ENCODE measurements at regions not wholly inside any gene's neighbourhood (a gene's known extent, or its start where the extent isn't known, plus 50 kb on each side); places are given as distances from the start of the nearest gene placed in this dataset.
A peak's percentile ranks its signal among the peaks of the same experiment; 100 is the strongest.

- peak; percentile 27 for DNase-seq
- Histone ChIP-seq H3K4me3 (ENCODE audit: low read depth, low read length) (no peak overlapping the region), H3K27me3 (no peaks in the 10 kb centered on the region), H3K4me1 (no peaks in the 10 kb centered on the region; the same call in 1 of the 2 replicates), H3K9me3 (no peaks in the 10 kb centered on the region), H3K36me3 (no peaks in the 10 kb centered on the region)
- TF ChIP-seq, protein P1, sequence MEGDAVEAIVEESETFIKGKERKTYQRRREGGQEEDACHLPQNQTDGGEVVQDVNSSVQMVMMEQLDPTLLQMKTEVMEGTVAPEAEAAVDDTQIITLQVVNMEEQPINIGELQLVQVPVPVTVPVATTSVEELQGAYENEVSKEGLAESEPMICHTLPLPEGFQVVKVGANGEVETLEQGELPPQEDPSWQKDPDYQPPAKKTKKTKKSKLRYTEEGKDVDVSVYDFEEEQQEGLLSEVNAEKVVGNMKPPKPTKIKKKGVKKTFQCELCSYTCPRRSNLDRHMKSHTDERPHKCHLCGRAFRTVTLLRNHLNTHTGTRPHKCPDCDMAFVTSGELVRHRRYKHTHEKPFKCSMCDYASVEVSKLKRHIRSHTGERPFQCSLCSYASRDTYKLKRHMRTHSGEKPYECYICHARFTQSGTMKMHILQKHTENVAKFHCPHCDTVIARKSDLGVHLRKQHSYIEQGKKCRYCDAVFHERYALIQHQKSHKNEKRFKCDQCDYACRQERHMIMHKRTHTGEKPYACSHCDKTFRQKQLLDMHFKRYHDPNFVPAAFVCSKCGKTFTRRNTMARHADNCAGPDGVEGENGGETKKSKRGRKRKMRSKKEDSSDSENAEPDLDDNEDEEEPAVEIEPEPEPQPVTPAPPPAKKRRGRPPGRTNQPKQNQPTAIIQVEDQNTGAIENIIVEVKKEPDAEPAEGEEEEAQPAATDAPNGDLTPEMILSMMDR (IDR thresholded peaks at IDR 0.05; ENCODE audit: low read depth, low read length): peak; percentile 69
Observed at GRCh38 chr4:112765317-112765974, 128.5 kb downstream of the LARP7 start.

DNA sequence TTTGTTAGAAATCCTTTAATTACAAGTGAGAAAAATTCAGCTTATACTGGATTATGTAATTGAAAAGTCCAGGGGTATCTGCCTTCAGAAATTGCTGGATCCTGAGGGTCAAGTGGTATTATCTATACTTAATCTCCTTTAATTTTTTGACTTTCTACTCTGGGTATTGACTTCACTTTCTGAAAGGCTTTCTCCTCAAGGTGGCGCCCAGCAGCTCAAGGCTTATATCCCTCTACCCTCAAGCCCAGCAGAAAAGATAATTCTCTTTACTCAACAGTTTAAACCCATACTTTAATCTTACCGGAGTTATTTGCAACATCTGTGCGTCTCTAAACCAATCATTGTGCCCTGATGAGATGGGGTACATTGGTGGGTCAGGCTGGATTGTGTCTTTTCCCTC lies 129.5 kb downstream of the LARP7 start:
- H3K9me3 ChIP-seq: no peaks in the 10 kb centered on the region
- H3K36me3 ChIP-seq: no peaks in the 10 kb centered on the region
- DNase-seq: peak; percentile 27

DNA sequence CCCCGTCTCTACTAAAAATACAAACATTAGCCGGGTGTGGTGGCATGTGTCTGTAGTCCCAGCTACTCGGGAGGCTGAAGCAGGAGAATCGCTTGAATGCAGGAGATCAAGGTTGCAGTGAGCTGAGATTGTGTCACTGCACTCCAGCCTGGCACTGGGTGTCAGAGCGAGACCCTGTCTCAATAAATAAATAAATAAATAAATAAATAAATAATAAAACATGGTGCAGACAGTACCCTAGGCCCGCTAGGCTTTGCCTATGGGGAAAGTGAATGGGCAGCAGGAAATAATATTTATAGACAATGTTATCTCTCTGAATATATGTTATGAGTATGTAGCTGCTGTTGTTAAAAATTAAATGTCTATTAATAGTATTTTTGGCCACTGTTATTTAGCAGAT lies 130.4 kb downstream of the LARP7 start:
- H3K27me3 ChIP-seq: no peaks in the 10 kb centered on the region
- H3K36me3 ChIP-seq: no peaks in the 10 kb centered on the region
- no peaks in the 10 kb centered on the region for H3K9me3 ChIP-seq
- peaks cover 7% of the 10 kb centered on the region for H3K4me1 ChIP-seq
- no peak overlapping the region for H3K4me3 ChIP-seq (ENCODE audit: low read depth, low read length)
- no peak for DNase-seq
- TF ChIP-seq, protein P1 (IDR thresholded peaks at IDR 0.05; ENCODE audit: low read depth, low read length): no peak

More for the DNA sequence above, 129.5 kb downstream of the LARP7 start:
- Histone ChIP-seq H3K4me1 (no peaks in the 10 kb centered on the region; the same call in 1 of the 2 replicates), H3K27me3 (no peaks in the 10 kb centered on the region), H3K4me3 (ENCODE audit: low read depth, low read length) (no peak overlapping the region)
- TF ChIP-seq, protein P1 (IDR thresholded peaks at IDR 0.05; ENCODE audit: low read depth, low read length): peak; percentile 56

- H3K36me3 ChIP-seq: no peaks in the 10 kb centered on the region
- H3K9me3 ChIP-seq: no peaks in the 10 kb centered on the region
- H3K27me3 ChIP-seq: no peaks in the 10 kb centered on the region
- H3K4me1 ChIP-seq: peaks cover 10% of the 10 kb centered on the region
- TF ChIP-seq, protein P1 (IDR thresholded peaks at IDR 0.05; ENCODE audit: low read depth, low read length): no peak
- DNase-seq: no peak
- no peak overlapping the region for H3K4me3 ChIP-seq (ENCODE audit: low read depth, low read length)
Observed at GRCh38 chr4:112770114-112770513, 133.2 kb downstream of the LARP7 start.

DNA sequence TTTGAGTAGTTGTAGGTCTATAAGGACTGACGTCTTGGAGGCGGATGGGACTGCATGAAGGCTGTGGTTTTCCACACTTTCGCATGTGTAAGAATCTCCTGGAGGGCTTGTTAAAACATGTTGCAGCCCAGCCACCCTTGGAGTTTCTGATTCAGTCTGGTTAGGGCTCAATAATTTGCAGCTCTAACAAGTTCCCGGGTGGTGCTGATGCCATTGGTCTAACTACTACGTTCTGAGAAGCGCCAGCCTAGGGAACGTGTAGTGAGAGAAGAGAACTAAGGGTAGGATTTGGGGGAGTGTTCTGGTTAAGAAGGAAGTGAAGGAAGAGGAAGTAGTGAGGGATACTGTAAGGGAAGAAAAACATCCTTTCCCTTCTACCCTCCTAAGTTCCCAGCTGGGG lies 138.9 kb downstream of the LARP7 start:
- Histone ChIP-seq H3K9me3 (no peaks in the 10 kb centered on the region), H3K36me3 (no peaks in the 10 kb centered on the region), H3K4me1 (peaks cover 10% of the 10 kb centered on the region), H3K4me3 (ENCODE audit: low read depth, low read length) (no peak overlapping the region), H3K27me3 (no peaks in the 10 kb centered on the region)
- TF ChIP-seq, protein P1 (IDR thresholded peaks at IDR 0.05; ENCODE audit: low read depth, low read length): no peak
- no peak for DNase-seq

DNA sequence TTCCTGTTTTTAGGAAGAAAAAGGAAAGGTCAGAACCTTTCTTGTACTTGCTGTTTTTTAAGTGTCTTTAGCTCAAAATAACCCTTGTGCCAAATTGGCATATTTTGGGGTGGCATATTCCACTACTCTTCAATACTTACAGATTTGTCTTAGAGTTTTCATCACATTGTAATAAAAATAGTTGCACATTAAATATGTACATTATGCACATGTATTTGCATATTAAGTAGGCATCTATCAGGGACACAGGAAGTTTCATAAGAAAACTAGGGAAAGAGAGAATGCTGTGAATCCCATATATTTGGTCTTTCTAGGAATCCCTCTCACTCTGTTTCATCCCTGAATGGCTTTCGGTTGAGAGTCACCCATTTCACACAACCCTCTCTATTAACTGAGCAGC lies 139.6 kb downstream of the LARP7 start:
- Histone ChIP-seq H3K4me3 (ENCODE audit: low read depth, low read length) (no peak overlapping the region), H3K4me1 (peaks cover 10% of the 10 kb centered on the region), H3K9me3 (no peaks in the 10 kb centered on the region), H3K27me3 (no peaks in the 10 kb centered on the region), H3K36me3 (no peaks in the 10 kb centered on the region)
- DNase-seq: no peak
- TF ChIP-seq, protein P1 (IDR thresholded peaks at IDR 0.05; ENCODE audit: low read depth, low read length): no peak

All from BE2C (cell line).